Keratinocyte (primary cell): ENCODE measurements at regions not wholly inside any gene's neighbourhood (a gene's known extent, or its start where the extent isn't known, plus 50 kb on each side); places are given as distances from the start of the nearest gene placed in this dataset.

Experiments
- DNase-seq: peaks from one replicate; pipeline ENCODE4 v3.0.0-alpha.2; 2011; ENCODE audit warnings: low read depth, missing footprints, low spot score
- FAIRE-seq: peaks from 2 replicates; lab custom pipeline; 2011; peaks lifted over from hg19 to GRCh38; lab: Jason Lieb, UNC
- H2AFZ ChIP-seq: 2 replicates; pipeline ENCODE4 v1.6.0; 2012; ENCODE audit warnings: low read length, control low read depth, inconsistent platforms; ENCODE audit not compliant: control insufficient read depth
- H3K27ac ChIP-seq: 2 replicates; pipeline ENCODE4 v1.5.1; 2011; ENCODE audit warnings: low read length; ENCODE audit not compliant: control insufficient read depth, insufficient read depth
- H3K27me3 ChIP-seq: 3 replicates; pipeline ENCODE4 v1.6.0; 2011; ENCODE audit warnings: low read length; ENCODE audit not compliant: control insufficient read depth, insufficient read depth; ENCODE audit errors: extremely low read depth
- H3K36me3 ChIP-seq, 2 experiments: 2 replicates in 1 of 2; 3 replicates in 1 of 2; pipeline ENCODE4 v1.5.1; 2011; ENCODE audit warnings: low read length in 2 of 2, mild to moderate bottlenecking in 1 of 2; ENCODE audit not compliant: control insufficient read depth in 2 of 2, insufficient read depth in 2 of 2; ENCODE audit errors: extremely low read depth in 1 of 2
- H3K4me1 ChIP-seq: 3 replicates; pipeline ENCODE4 v1.5.1; 2011; ENCODE audit warnings: low read length; ENCODE audit not compliant: control insufficient read depth, insufficient read depth; ENCODE audit errors: extremely low read depth
- H3K4me2 ChIP-seq: 3 replicates; pipeline ENCODE4 v1.6.0; 2011; ENCODE audit warnings: low read depth, low read length; ENCODE audit not compliant: control insufficient read depth, insufficient read depth; ENCODE audit errors: extremely low read depth
- H3K4me3 ChIP-seq, 3 experiments: fragments of 200-600 bp in 1 of 3; sonication (generic) in 1 of 3; 2 replicates in 2 of 3; 3 replicates in 1 of 3; pipeline ENCODE4 v1.5.1; 2011 to 2016; ENCODE audit warnings: low read length in 3 of 3, mild to moderate bottlenecking in 3 of 3, control low read depth in 2 of 3, inconsistent platforms in 1 of 3, low read depth in 1 of 3, mixed read lengths in 1 of 3, mixed run types in 1 of 3, moderate library complexity in 1 of 3; ENCODE audit not compliant: control insufficient read depth in 2 of 3, insufficient read depth in 2 of 3; ENCODE audit errors: extremely low read depth in 1 of 3
- H3K79me2 ChIP-seq: 2 replicates; pipeline ENCODE4 v1.6.0; 2012; ENCODE audit warnings: low read length; ENCODE audit not compliant: control insufficient read depth, insufficient read depth
- H3K9ac ChIP-seq: 3 replicates; pipeline ENCODE4 v1.6.0; 2011; ENCODE audit warnings: low read length; ENCODE audit not compliant: control insufficient read depth, insufficient read depth; ENCODE audit errors: extremely low read depth
- H3K9me1 ChIP-seq: 3 replicates; pipeline ENCODE4 v1.6.0; 2011; ENCODE audit warnings: low read length; ENCODE audit not compliant: control insufficient read depth, insufficient read depth; ENCODE audit errors: extremely low read depth
- H3K9me3 ChIP-seq: 2 replicates; pipeline ENCODE4 v1.5.1; 2012; ENCODE audit warnings: low read depth, low read length; ENCODE audit not compliant: control insufficient read depth
- H4K20me1 ChIP-seq: 3 replicates; pipeline ENCODE4 v1.6.0; 2011; ENCODE audit warnings: low read length; ENCODE audit not compliant: control insufficient read depth, insufficient read depth; ENCODE audit errors: extremely low read depth
- CTCF ChIP-seq, 3 experiments: IDR thresholded peaks in 1 of 3; conservative IDR thresholded peaks in 1 of 3; optimal IDR thresholded peaks in 1 of 3; 2 replicates in 2 of 3; 3 replicates in 1 of 3; pipeline versions ENCODE3 to v1.5.1; 2011; ENCODE audit warnings: low read length in 3 of 3, mild to moderate bottlenecking in 3 of 3, moderate library complexity in 2 of 3, control low read depth in 1 of 3, inconsistent platforms in 1 of 3; ENCODE audit not compliant: insufficient read depth in 2 of 3; ENCODE audit errors: extremely low read depth in 1 of 3
- EZH2 ChIP-seq: IDR thresholded peaks from one replicate; pipeline ENCODE4 v1.6.1; 2012; ENCODE audit warnings: inconsistent platforms, mild to moderate bottlenecking, low read length, moderate library complexity
- dilution Hi-C: fragments of 300-500 bp; cut with MboI; formaldehyde crosslinking; loops from one replicate; pipeline ENCODE4 v1.7.0; 2020; ENCODE audit warnings: low sequenced_read_pairs; ENCODE audit not compliant: extremely low pct_ligation_motif_present

GRCh38 chr2:19472391-19472978, 114.1 kb upstream of the OSR1 start:
- FAIRE-seq (no peak), DNase-seq (no peak)
- H3K27ac ChIP-seq, result no peak overlapping the region
- H3K9me1 ChIP-seq, result no peaks in the 10 kb centered on the region
- TF ChIP-seq CTCF (optimal IDR thresholded peaks at IDR 0.05 in 1 of 3, IDR thresholded peaks at IDR 0.05 in 1 of 3, conservative IDR thresholded peaks at IDR 0.05 in 1 of 3; ENCODE audit: extremely low read depth in 1 of 3, insufficient read depth in 2 of 3, low read length in 3 of 3) (no peak), EZH2 (no peak)
- no peak overlapping the region for H3K9ac ChIP-seq
- H3K4me2 ChIP-seq, result no peak overlapping the region
- no peaks in the 10 kb centered on the region for H3K79me2 ChIP-seq
- no peaks in the 10 kb centered on the region for H4K20me1 ChIP-seq
- no peak overlapping the region for H3K4me3 ChIP-seq
- H2AFZ ChIP-seq, result no peak overlapping the region
- H3K27me3 ChIP-seq, result no peaks in the 10 kb centered on the region
- dilution Hi-C loops, result no loop called here
- peaks cover 4% of the 10 kb centered on the region for H3K4me1 ChIP-seq
- no peaks in the 10 kb centered on the region for H3K36me3 ChIP-seq
- no peaks in the 10 kb centered on the region for H3K9me3 ChIP-seq

- DNase-seq, result no peak
- dilution Hi-C loops, result no loop called here
Observed at GRCh38 chr2:19471491-19471890, 113.1 kb upstream of the OSR1 start.

More at GRCh38 chr2:19471491-19471890, 113.1 kb upstream of the OSR1 start:
- peaks cover 4% of the 10 kb centered on the region for H3K4me1 ChIP-seq
- no peak for TF ChIP-seq CTCF (optimal IDR thresholded peaks at IDR 0.05 in 1 of 3, IDR thresholded peaks at IDR 0.05 in 1 of 3, conservative IDR thresholded peaks at IDR 0.05 in 1 of 3; ENCODE audit: extremely low read depth in 1 of 3, insufficient read depth in 2 of 3, low read length in 3 of 3)
- no peak for TF ChIP-seq EZH2
- no peak overlapping the region for H3K27ac ChIP-seq
- H3K36me3 ChIP-seq, result no peaks in the 10 kb centered on the region
- H3K9ac ChIP-seq, result no peak overlapping the region
- H3K4me2 ChIP-seq, result no peak overlapping the region
- H3K79me2 ChIP-seq, result no peaks in the 10 kb centered on the region
- no peak overlapping the region for H3K4me3 ChIP-seq
- FAIRE-seq, result no peak
- H4K20me1 ChIP-seq, result no peaks in the 10 kb centered on the region
- H3K9me1 ChIP-seq, result no peaks in the 10 kb centered on the region
- no peaks in the 10 kb centered on the region for H3K27me3 ChIP-seq
- H3K9me3 ChIP-seq, result no peaks in the 10 kb centered on the region
- no peak overlapping the region for H2AFZ ChIP-seq
